ENCODE measurements at regions not wholly inside any gene's neighbourhood (a gene's known extent, or its start where the extent isn't known, plus 50 kb on each side); places are given as distances from the start of the nearest gene placed in this dataset.

GRCh38 chr6:170229396-170229795, 61.5 kb downstream of the DLL1 start:
- no peak for TF ChIP-seq CTCF (IDR thresholded peaks at IDR 0.05)
- TF ChIP-seq POLR2AphosphoS5 (IDR thresholded peaks at IDR 0.05; ENCODE audit: low read depth, low read length) = no peak
- no peak for TF ChIP-seq PBX3 (IDR thresholded peaks at IDR 0.05)
- no peak for TF ChIP-seq TEAD4 (IDR thresholded peaks at IDR 0.05; ENCODE audit: borderline replicate concordance, insufficient read depth)
- no peak for TF ChIP-seq GATA2 (CRISPR knock-in tag; IDR thresholded peaks at IDR 0.05)
- TF ChIP-seq RAD21 (IDR thresholded peaks at IDR 0.05; ENCODE audit: low read length) = no peak
- TF ChIP-seq EP300 (IDR thresholded peaks at IDR 0.05; ENCODE audit: borderline replicate concordance in 1 of 2, low read depth in 1 of 2, low read length in 1 of 2) = no peak
- no peak for TF ChIP-seq SIN3A (IDR thresholded peaks at IDR 0.05; ENCODE audit: borderline replicate concordance, low read depth, low read length)
- no peak for TF ChIP-seq NRF1 (IDR thresholded peaks at IDR 0.05; ENCODE audit: low read depth, low read length)
- no peak for TF ChIP-seq MAX (IDR thresholded peaks at IDR 0.05; ENCODE audit: low read depth)
- TF ChIP-seq TAF1 (IDR thresholded peaks at IDR 0.05; ENCODE audit: borderline replicate concordance, low read depth, low read length) = no peak
- TF ChIP-seq ZBTB33 (IDR thresholded peaks at IDR 0.05; ENCODE audit: borderline replicate concordance, low read depth) = no peak
- TF ChIP-seq NFIC (IDR thresholded peaks at IDR 0.05; ENCODE audit: borderline replicate concordance) = no peak

Data from SK-N-SH (cell line).